ENCODE measurements at regions not wholly inside any gene's neighbourhood (a gene's known extent, or its start where the extent isn't known, plus 50 kb on each side); places are given as distances from the start of the nearest gene placed in this dataset.

DNA sequence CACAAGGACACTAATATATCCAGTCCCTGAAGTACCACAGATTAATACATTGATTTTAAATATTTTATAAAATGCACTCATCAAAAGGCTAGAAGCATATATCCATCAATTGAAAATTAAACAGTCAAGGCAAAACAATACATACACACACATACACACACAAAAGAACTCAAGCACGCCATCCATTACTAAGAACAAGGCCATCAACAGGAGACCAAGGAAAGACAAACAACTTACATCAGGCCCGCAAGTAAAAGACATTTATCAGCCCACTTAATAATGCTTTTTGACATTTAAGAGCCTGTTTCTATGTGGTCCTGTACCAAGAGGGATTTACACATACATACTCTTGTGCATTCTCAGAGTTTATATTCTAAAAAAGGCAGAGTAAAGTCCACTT lies 50.0 kb upstream of the ZNF827 start:
- Mint-ChIP-seq H3K4me3 (no peak overlapping the region), H3K4me1 (ENCODE audit: low read depth) (no peaks in the 10 kb centered on the region), H3K36me3 (no peaks in the 10 kb centered on the region), H3K9me3 (peaks cover 5% of the 10 kb centered on the region), H3K27me3 (peaks cover 4% of the 10 kb centered on the region), H3K27ac (no peak overlapping the region)
- POLR2A ChIA-PET: no interaction called here
- intact Hi-C loops (cut with micrococcal nuclease): no loop called here
- CTCF ChIA-PET: no interaction called here
- no peak for DNase-seq

Data from activated CD4-positive, alpha-beta memory T cell treated with anti-CD3 and anti-CD28 coated beads for 36 hours (primary cell).